NCI-H510A (cell line): ENCODE measurements at regions not wholly inside any gene's neighbourhood (a gene's known extent, or its start where the extent isn't known, plus 50 kb on each side); places are given as distances from the start of the nearest gene placed in this dataset.
"Not testable (repeated sequence)": the region's sequence is repeated elsewhere in the genome, so short reads cannot be mapped to it uniquely, and the experiment has no call there.

Source experiments
- DNase-seq: peaks from one replicate; lab custom pipeline; 2025; lab: John Stamatoyannopoulos, UW

GRCh38 chr6:84821314-84821713, 56.9 kb upstream of the TBX18 start:
- DNase-seq: not testable (repeated sequence)

GRCh38 chr6:84816741-84817140, 52.3 kb upstream of the TBX18 start:
- no peak for DNase-seq

DNA sequence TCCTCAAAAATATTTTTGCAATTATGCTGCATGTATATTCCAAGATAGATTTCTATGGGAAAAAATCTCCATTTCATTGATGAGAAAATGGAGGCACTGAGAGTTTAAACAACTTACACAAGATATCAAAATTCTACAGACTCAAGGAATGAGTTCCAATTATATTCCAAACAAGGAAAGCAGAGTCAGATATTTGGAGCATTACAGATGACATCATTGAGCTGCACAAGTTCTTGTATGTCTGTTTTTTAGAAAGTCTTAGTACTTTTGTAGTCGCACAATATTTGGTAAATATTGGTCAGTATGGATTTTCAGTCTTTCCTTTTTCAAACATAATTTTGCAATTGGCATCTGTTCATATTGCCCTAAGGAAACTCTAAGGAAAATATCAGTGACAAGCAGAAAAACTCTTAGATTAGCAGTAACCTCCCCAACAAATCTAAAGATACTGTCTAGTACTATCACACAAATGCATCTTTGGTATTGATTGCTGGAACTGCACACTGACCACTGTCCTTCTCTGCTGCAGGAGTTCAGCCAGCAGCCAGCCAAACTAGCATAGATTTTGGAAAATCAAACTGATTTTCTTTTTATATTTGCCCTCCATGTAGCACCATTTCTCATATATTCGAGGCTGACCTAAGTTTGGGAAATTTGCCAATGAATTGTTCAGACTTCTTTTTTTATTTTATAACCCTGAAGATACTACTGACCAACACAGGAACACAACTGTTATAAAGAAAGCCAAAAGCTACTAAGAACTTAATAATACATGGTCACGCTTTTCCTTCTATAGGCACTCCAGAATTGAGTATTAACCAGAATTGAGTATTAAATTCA, 51.7 kb upstream of the TBX18 start:
- DNase-seq: no peak
